MM.1S (cell line): ENCODE measurements at regions not wholly inside any gene's neighbourhood (a gene's known extent, or its start where the extent isn't known, plus 50 kb on each side); places are given as distances from the start of the nearest gene placed in this dataset.

Source experiments
- EZH2phosphoT487 ChIP-seq: fragments of 300-600 bp; sonication (generic); IDR thresholded peaks from 2 replicates; pipeline ENCODE4 v1.6.1; 2018; ENCODE audit warnings: antibody characterized with exemption, low read length
- TF ChIP-seq, protein P1 (sequence below): fragments of 300-600 bp; sonication (generic); IDR thresholded peaks from 2 replicates; pipeline ENCODE4 v1.5.1; 2016; ENCODE audit warnings: antibody characterized with exemption, low read length, mixed read lengths

DNA sequence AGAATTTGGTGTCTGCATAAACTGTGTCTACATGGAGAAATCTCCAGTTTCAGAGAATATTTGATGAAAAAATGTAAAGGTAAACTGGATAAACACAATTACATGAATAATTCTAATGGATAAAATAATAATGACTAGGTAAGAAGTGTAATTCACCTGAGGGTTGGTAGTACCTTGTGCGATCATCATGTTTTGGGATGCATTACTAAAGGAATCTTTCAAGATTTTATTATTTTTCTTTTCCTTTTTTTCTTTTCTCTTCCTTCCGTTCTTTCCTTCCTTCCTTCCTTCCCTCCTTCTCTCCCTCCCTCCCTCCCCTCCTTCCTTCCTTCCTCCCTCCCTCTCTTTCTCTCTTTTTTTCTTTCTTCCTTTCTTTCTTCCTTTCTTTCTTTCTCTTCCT lies 818.7 kb downstream of the LTN1 start:
- TF ChIP-seq, protein P1, sequence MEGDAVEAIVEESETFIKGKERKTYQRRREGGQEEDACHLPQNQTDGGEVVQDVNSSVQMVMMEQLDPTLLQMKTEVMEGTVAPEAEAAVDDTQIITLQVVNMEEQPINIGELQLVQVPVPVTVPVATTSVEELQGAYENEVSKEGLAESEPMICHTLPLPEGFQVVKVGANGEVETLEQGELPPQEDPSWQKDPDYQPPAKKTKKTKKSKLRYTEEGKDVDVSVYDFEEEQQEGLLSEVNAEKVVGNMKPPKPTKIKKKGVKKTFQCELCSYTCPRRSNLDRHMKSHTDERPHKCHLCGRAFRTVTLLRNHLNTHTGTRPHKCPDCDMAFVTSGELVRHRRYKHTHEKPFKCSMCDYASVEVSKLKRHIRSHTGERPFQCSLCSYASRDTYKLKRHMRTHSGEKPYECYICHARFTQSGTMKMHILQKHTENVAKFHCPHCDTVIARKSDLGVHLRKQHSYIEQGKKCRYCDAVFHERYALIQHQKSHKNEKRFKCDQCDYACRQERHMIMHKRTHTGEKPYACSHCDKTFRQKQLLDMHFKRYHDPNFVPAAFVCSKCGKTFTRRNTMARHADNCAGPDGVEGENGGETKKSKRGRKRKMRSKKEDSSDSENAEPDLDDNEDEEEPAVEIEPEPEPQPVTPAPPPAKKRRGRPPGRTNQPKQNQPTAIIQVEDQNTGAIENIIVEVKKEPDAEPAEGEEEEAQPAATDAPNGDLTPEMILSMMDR, result no peak
- no peak for TF ChIP-seq EZH2phosphoT487
